Fibroblast of peridontal ligament (primary cell): ENCODE measurements at regions not wholly inside any gene's neighbourhood (a gene's known extent, or its start where the extent isn't known, plus 50 kb on each side); places are given as distances from the start of the nearest gene placed in this dataset.
A peak's percentile ranks its signal among the peaks of the same experiment; 100 is the strongest.

Experiments used
- DNase-seq: peaks from one replicate; pipeline ENCODE4 v3.0.0-alpha.2; 2010; ENCODE audit errors: extremely low read depth

GRCh38 chr5:87138091-87138805, 129.4 kb upstream of the RASA1 start:
- DNase-seq, result no peak

DNA sequence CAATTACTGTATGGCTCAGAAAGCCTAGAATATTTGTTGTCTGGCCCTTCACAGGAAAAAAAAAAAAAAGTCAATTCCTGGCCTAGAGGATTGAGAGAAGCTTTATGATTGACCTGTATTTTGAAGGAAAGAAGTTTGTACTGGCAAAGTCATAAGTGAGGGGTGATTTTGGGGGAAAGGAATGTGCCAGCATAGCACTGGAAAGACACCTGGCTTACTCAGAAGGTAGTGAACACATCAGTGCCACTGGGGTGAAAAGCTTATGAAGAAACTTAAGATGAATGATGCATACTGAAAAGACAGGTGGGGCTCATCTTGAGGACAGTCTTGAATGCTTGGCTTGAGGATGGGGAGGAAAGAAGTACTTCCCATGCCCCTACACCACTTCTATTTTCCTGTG, 127.9 kb upstream of the RASA1 start:
- DNase-seq, result no peak

DNA sequence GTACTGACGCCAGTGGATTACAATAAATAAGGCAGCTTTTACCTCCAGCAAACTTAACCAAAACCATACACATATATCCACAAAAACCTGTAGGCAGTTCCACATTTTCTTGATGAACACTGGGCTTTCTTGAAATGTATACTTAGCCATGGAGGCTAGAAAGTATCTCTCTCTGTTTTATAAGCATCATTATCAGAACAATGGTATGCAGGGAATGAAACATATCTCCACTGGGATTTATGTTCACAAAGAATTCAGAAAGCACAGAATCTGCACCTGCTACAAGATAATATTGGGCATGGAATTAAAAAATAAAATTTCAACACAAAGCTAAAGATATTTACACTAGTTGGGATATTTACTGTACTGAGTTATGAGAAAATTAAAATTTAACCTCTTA, 126.1 kb upstream of the RASA1 start:
- no peak for DNase-seq

DNA sequence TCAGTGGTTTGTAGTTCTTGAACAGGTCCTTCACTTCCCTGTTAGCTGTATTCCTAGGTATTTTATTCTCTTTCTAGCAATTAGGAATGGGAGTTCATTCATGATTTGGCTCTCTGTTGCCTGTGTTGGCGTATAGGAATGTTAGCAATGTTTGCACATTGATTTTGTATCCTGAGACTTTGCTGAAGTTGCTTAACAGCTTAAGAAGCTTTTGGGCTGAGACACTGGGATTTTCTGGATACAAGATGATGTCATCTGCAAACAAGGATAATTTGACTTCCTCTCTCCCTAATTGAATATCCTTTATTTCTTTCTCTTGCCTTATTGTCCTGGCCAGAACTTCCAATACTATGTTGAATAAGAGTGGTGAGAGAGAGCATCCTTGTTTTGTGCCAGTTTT, 121.8 kb upstream of the RASA1 start:
- peak; percentile 94 for DNase-seq

- DNase-seq, result peak; percentile 45
Measured at GRCh38 chr5:87147441-87147840, 120.2 kb upstream of the RASA1 start.

DNA sequence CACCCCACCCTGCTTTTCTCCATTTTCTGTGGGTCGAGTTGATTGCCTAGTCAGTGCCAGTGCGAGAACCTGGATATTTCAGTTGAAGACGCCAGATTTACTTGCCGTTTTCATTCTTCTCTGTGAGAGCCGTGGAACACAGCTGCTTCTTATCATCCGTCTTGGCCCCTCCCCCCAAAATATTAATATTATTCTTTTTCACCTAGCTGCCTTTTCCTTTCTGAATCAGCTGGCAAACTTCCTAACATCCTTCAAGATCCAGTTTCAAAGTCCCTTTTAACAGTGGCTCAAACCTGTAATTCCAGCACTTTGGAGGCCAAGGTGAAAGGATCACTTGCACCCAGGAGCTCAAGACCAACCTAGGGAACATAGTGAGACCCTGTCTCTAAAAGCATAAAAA, 117.1 kb upstream of the RASA1 start:
- DNase-seq, result no peak

GRCh38 chr5:87151547-87151946, 116.1 kb upstream of the RASA1 start:
- DNase-seq, result peak; percentile 93

DNA sequence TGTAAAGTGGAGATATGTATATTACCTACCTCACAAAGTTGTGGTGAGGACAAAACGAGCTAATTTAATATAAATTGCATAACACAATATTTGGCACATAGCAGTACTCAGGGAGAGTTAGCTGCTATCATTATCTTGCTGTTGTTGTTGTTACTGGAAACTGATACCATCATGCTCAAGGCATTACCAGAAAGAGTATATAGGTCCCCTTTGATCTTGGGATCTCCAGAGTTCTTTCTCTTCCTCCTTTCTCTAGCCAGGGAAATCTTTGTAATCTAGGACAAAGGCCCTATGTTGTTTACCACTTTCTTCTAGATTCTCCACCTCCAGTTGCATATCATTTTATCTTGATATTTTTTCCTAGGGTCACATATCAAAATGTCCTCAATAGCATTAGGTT, 114.8 kb upstream of the RASA1 start:
- DNase-seq, result no peak

DNA sequence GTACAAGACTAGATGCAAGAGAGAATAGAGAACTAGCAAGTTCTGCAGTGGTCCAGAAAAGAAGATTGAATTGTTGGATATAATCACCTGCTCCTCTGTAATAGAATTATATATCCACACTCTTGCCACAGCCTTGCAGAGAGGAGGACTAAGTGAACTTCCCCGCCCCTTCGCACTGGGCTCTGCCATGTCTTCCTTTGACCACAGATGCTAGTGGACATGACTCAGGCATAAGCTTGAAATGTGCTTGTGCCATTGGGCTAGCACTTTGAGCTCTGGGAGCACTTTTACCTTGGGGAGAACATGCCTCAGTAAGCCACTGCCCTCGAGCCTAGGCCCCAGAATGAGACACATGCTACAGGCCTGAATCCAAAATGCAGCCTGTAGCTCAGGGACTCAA, 113.5 kb upstream of the RASA1 start:
- no peak for DNase-seq

DNA sequence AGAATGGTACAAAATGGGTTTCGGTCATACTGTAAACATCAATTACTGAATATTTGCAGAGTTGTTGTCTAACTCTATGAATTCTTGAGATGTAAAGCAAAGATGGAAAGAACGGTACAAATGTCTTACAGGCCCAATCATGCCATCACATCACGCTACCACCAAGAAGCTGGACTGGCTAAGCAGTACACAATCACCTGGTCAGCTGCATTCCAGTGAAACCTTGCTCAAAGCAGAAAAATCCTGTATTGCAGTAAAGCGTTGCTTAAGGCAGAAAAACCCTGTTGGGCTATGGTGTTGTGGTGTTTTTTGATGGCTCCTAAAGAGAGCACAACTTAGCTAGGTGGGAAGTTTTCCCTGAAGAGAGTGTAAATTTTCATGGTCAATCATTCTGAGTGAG, 112.6 kb upstream of the RASA1 start:
- no peak for DNase-seq

DNA sequence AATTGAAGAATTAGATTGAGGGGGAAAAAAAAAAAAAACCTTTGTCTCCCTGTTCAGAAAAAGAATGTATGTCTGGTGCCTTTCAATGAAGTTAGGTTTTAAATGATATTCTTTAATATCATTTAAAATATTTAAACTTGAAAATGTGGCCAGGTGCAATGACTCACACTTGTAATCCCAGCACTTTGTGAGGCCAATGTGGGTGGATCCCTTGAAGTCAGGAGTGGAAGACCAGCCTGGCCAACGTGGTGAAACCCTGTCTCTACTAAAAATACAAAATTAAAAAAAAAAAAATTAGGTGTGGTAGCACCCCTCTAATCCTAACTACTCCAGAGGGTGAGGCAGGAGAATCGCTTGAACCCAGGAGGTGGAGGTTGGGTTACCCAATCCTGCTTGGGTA, 111.1 kb upstream of the RASA1 start:
- no peak for DNase-seq

- DNase-seq, result no peak
Measured at GRCh38 chr5:87164409-87164808, 103.3 kb upstream of the RASA1 start.

- no peak for DNase-seq
Measured at GRCh38 chr5:87169300-87169991, 98.2 kb upstream of the RASA1 start.

DNA sequence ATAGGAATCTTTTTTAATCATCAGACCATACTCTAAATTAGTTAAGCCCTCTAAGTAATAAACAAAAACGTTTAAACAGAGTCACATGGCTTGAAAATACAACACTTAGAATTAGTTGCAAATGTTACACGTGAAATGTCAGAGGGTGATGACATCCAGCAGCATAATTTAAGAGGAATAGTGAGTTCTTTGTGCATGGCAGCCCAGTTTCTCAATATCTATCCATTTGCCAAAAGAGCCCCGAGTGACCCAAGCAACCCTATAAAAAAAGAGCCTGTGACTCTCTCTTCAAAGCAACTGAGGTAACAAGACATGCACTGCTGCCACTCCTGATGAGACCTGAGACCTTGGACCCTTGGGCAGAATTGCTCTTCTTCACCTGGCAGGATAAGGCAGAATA, 96.9 kb upstream of the RASA1 start:
- no peak for DNase-seq

GRCh38 chr5:87182649-87183048, 85.0 kb upstream of the RASA1 start:
- no peak for DNase-seq

DNA sequence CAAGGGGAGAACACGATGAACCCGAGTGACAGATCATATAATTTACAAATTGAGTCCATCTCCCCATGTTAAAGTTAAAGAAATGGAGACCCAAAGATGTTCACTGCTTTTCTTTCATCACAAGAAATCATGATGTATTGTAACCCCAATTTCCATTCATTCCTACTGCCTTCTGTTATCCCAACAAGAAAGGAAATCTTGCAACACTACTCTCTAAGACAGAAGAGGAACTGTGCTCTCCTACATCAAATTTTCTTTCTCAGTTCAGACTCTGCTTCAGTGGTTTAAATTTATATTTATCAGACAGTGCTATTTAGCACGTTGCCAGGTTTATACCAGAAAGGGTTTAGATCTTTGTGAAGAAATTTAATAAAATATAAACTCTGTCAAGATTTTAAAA, 83.8 kb upstream of the RASA1 start:
- DNase-seq, result no peak

DNA sequence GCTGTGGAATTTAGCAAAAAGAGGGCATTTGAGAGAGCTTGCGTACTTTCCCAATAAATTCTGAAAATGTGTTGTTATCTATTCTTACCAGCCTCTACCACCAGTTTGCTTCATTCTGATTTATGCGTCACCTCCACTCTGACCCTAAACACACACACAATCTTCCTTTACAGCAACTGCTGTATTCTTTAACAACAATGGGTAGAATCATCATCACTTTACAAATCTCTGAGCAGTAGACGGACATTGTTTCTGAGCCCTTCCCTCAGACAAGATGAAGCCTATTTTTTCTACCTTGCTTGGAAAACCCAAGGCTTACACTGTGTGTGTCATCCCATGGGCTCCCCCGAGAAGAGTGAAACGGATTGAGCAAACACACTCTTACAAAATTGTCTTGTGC, 83.1 kb upstream of the RASA1 start:
- no peak for DNase-seq

- DNase-seq, result no peak
Measured at GRCh38 chr5:87185838-87186237, 81.8 kb upstream of the RASA1 start.

- no peak for DNase-seq
Measured at GRCh38 chr5:87188391-87188790, 79.3 kb upstream of the RASA1 start.

DNA sequence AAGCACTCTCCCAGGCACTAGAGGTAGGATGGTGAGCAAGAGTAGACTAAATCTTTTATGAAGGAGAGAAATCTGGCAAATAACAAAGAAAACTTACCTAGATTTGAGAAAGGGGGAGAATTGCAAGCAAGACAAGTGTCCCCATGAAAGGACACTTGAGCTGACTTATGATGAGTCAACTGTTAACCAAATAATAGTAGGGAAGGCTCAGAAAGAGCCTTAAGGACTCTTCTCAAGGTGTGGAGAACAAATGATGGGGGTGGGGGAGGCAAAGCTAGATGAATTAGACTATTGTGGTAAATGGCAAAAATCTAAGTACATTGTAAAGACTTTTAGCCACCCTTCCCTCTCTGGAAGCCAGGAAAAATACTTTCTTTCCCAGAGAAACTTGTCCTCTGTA, 77.6 kb upstream of the RASA1 start:
- DNase-seq, result no peak

DNA sequence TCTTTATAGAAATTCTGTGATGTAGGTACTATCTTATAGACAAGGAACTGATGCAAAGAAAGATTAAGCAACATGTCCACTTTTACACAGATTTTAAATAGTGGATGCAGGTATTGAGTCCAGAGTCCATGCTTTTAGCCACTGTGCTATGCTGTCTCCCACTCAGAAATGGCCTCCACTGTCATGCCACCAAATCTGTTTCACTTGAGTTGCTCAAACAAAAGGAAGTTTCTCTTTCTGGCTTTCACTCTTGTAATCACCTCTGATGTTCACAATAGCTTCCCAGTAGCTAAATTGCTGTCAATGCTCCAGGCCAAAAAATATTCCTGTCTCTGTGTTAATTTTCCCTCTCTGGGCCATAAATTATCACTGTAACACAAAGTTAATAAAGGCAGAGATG, 77.0 kb upstream of the RASA1 start:
- no peak for DNase-seq

DNA sequence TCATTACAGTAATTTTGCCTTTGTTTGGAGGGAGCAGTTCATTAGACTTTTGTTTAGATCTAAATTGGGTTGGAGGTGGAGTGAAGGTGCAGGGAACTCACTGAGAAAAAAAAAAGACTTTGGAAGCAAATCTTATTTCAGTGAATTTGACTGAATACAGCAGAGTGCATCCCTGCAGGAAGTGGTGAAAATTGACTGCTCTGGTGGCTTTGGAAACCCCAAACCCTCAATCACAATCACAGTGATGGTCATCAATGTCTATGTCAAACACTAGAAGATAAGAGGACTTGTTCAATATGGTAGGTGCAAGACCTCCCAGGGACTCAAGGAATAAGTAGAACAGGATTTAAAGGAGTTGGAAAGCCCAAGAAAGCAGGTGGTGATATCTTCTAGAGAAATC, 76.0 kb upstream of the RASA1 start:
- DNase-seq, result no peak

DNA sequence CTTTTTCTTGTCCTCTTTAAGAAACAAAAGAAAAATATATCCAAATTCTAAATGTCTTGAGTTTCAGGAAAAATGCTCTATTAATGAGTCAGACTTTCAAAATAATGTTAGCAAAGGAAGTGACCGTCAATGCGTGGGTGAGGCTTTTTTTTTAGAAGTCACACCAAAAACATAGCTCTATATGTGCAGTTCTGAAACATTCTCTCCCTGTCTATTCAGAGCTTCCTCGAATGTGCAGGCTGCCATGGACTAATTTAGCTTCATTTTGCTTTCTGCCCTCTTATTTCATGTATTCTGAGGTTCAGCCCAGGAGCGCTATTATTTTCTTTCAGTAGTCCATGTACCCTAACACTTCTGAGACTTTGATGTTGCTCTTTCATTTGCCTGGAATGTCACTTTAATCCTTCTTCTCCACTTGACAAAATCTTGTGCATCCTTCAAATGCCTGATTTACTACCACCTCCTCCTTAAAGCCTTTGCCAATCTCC, 72.5 kb upstream of the RASA1 start:
- DNase-seq, result peak; percentile 62

- peak; percentile 20 for DNase-seq
Measured at GRCh38 chr5:87195616-87196015, 72.1 kb upstream of the RASA1 start.
